ENCODE measurements at regions not wholly inside any gene's neighbourhood (a gene's known extent, or its start where the extent isn't known, plus 50 kb on each side); places are given as distances from the start of the nearest gene placed in this dataset.

GRCh38 chr1:29517251-29518086, 281.1 kb downstream of the PTPRU start:
- H3K4me3 Mint-ChIP-seq: no peak overlapping the region
- CTCF ChIA-PET: no interaction called here

GRCh38 chr1:29516063-29516820, 279.9 kb downstream of the PTPRU start:
- Mint-ChIP-seq H3K36me3 (no peaks in the 10 kb centered on the region), H3K4me3 (no peak overlapping the region), H3K27ac (no peak overlapping the region), H3K27me3 (peaks cover 8% of the 10 kb centered on the region), H3K9me3 (ENCODE audit: low read depth) (no peaks in the 10 kb centered on the region), H3K4me1 (no peaks in the 10 kb centered on the region)
- DNase-seq (peak; percentile 25), ATAC-seq (no peak)
- CTCF ChIA-PET: no interaction called here

More at GRCh38 chr1:29517251-29518086, 281.1 kb downstream of the PTPRU start:
- Mint-ChIP-seq H3K4me1 (no peaks in the 10 kb centered on the region), H3K9me3 (ENCODE audit: low read depth) (no peaks in the 10 kb centered on the region), H3K27ac (no peak overlapping the region), H3K36me3 (no peaks in the 10 kb centered on the region), H3K27me3 (peaks cover 2% of the 10 kb centered on the region)
- DNase-seq (peak; percentile 11), ATAC-seq (no peak)

DNA sequence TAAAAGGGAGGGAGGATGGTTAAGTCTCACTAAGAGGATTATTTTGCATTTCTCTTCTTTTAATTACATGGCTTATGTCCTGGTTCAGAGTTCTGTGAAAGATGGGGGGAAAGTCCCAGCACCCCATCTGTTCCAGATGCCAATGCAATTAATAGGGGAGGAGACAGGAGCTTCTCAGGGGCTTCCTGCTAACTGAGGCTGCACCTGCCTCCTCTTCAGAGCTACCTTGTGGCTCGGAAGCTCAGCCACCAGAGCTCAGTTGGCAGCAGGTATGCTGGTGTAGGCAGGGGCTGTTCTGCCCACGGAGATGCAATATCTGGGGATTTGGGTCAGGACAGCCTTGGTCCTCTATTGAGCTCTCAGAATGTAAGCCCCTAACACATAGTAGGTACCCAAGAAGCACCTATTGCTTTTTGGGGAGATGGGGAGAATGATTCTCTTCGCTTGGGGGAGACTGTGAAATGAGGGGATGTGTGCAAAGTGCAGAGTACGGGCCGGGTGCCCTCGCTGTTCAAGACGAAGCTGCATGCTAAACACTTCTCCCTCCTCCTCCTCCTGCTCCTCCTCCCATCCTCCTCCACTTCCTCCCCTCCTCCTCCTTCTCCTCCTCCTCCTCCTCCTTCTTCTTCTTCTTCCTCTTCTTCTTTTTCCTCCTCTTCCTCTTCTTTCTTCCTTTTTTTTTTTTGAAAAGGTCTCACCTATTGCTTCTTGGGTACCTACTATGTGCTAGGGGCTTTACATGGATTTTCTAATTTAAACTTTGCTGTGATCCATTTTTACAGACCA, 279.0 kb downstream of the PTPRU start:
- Mint-ChIP-seq H3K27ac (no peak overlapping the region), H3K27me3 (peaks cover 8% of the 10 kb centered on the region), H3K4me3 (no peak overlapping the region), H3K9me3 (ENCODE audit: low read depth) (no peaks in the 10 kb centered on the region), H3K4me1 (no peaks in the 10 kb centered on the region), H3K36me3 (no peaks in the 10 kb centered on the region)
- ATAC-seq: no peak
- DNase-seq: peak; percentile 11
- CTCF ChIA-PET: no interaction called here

GRCh38 chr1:29514361-29515169, 278.2 kb downstream of the PTPRU start:
- Mint-ChIP-seq H3K36me3 (no peaks in the 10 kb centered on the region), H3K27ac (no peak overlapping the region), H3K4me1 (no peaks in the 10 kb centered on the region), H3K27me3 (peaks cover 11% of the 10 kb centered on the region), H3K4me3 (no peak overlapping the region), H3K9me3 (ENCODE audit: low read depth) (no peaks in the 10 kb centered on the region)
- peak; percentile 27 for DNase-seq
- ATAC-seq: no peak
- CTCF ChIA-PET: no interaction called here

GRCh38 chr1:29513357-29513756, 277.0 kb downstream of the PTPRU start:
- no peaks in the 10 kb centered on the region for H3K4me1 Mint-ChIP-seq
- ATAC-seq (no peak), DNase-seq (peak; percentile 40)
- H3K9me3 Mint-ChIP-seq (ENCODE audit: low read depth): no peaks in the 10 kb centered on the region
- no peak overlapping the region for H3K27ac Mint-ChIP-seq
- peaks cover 17% of the 10 kb centered on the region for H3K27me3 Mint-ChIP-seq
- CTCF ChIA-PET: no interaction called here
- H3K4me3 Mint-ChIP-seq: no peak overlapping the region
- H3K36me3 Mint-ChIP-seq: no peaks in the 10 kb centered on the region

GRCh38 chr1:29511436-29511835, 275.1 kb downstream of the PTPRU start:
- CTCF ChIA-PET: no interaction called here
- no peaks in the 10 kb centered on the region for H3K36me3 Mint-ChIP-seq
- DNase-seq (peak; percentile 8), ATAC-seq (no peak)
- no peak overlapping the region for H3K4me3 Mint-ChIP-seq
- no peak overlapping the region for H3K27ac Mint-ChIP-seq
- H3K27me3 Mint-ChIP-seq: peaks cover 17% of the 10 kb centered on the region
- H3K9me3 Mint-ChIP-seq (ENCODE audit: low read depth): no peaks in the 10 kb centered on the region
- no peaks in the 10 kb centered on the region for H3K4me1 Mint-ChIP-seq

GRCh38 chr1:29508458-29509107, 272.3 kb downstream of the PTPRU start:
- no peaks in the 10 kb centered on the region for H3K9me3 Mint-ChIP-seq (ENCODE audit: low read depth)
- no peaks in the 10 kb centered on the region for H3K36me3 Mint-ChIP-seq
- H3K27ac Mint-ChIP-seq: no peak overlapping the region
- peaks cover 15% of the 10 kb centered on the region for H3K27me3 Mint-ChIP-seq
- no peaks in the 10 kb centered on the region for H3K4me1 Mint-ChIP-seq
- ATAC-seq (no peak), DNase-seq (peak; percentile 16)
- no peak overlapping the region for H3K4me3 Mint-ChIP-seq
- CTCF ChIA-PET: no interaction called here

DNA sequence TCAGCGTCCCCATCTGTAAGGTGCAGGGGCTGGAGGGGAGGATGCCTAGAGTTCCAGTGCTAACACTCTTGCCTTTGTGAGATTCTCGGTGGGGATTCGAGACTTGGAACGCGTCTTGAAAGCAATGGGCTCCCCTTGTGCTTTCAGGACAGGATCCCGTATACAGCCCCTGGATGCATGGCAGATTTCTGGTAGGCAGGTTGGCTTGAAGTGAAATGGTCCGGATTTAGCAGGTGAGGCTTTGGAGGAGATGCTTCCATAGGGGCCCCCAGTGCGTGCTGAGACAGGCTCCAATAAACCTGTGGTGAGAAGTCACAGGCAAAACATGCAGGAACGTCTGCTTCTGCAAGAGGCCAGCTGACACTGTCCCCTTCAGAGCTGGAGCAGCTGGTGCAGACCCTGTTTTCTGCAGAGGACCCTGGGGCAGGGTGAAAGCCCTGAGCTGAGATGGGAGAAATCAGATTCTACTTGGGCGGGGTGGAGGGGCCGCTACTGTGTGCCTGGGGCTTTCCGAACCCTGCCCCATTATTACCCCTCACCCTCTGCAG, 270.4 kb downstream of the PTPRU start:
- DNase-seq: peak; percentile 22
- CTCF ChIA-PET: no interaction called here

GRCh38 chr1:29505532-29506220, 269.4 kb downstream of the PTPRU start:
- DNase-seq (peak; percentile 22), ATAC-seq (no peak)
- Mint-ChIP-seq H3K4me1 (no peaks in the 10 kb centered on the region), H3K36me3 (no peaks in the 10 kb centered on the region), H3K4me3 (no peak overlapping the region), H3K27me3 (peaks cover 13% of the 10 kb centered on the region), H3K27ac (no peak overlapping the region), H3K9me3 (ENCODE audit: low read depth) (no peaks in the 10 kb centered on the region)
- CTCF ChIA-PET: no interaction called here

More for the DNA sequence above, 270.4 kb downstream of the PTPRU start:
- no peak overlapping the region for H3K27ac Mint-ChIP-seq
- no peak overlapping the region for H3K4me3 Mint-ChIP-seq
- no peak for ATAC-seq
- no peaks in the 10 kb centered on the region for H3K36me3 Mint-ChIP-seq
- peaks cover 16% of the 10 kb centered on the region for H3K27me3 Mint-ChIP-seq
- H3K9me3 Mint-ChIP-seq (ENCODE audit: low read depth): no peaks in the 10 kb centered on the region
- no peaks in the 10 kb centered on the region for H3K4me1 Mint-ChIP-seq

DNA sequence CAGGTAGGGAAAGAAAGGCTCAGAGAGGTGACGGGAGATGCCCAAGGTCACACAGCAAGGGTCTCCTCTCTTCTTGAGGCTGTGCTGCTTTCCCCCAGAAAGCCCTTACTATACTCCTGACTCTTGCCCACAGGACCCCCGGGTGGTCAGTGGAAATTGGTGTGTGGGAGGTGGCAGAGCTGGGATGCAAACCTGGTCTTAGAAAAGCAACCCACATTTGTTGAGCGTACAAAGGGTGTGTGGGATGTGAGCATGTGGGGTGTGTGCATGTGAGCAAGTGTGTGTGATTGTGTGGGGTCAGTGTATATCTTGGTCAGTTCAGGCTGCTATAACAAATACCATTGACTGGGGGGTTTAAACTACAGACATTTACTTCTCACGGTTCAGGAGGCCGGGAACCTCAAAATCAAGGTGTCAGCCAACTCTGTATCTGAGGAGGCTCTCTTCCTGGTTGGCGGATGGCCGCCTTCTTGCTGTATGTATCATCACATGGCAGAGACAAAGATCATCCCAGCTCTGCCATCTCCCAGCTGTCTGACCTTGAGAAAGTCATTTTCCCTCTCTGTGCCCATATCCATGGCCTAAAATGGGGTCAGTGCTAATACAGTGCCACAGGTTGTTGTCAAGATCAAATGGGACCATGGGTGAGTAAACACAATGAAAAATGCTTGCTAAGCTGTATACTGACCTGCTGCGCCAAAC, 268.5 kb downstream of the PTPRU start:
- Mint-ChIP-seq H3K36me3 (no peaks in the 10 kb centered on the region), H3K27me3 (peaks cover 13% of the 10 kb centered on the region), H3K4me3 (no peak overlapping the region), H3K4me1 (no peaks in the 10 kb centered on the region), H3K9me3 (ENCODE audit: low read depth) (no peaks in the 10 kb centered on the region), H3K27ac (no peak overlapping the region)
- CTCF ChIA-PET: no interaction called here
- ATAC-seq (no peak), DNase-seq (peak; percentile 30)

DNA sequence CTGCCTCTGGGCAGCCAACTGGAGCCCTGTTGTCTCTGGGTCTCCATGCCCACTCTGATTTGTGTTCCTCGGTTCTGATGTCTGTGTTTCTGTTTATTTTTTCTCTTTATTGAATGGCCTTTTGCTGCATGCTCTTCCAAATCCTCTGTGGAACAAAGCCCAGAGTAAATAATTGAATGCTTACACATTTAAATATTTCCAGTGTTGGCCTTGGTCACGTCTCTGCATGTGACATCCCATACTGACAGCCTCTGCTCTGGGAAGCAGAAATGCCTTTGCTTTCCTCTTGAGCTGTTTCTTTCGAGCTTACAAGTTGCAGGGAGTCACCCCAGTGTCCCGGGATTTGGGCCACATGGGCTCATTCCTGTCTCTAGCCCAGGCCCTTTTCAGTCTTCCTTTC, 267.9 kb downstream of the PTPRU start:
- H3K4me3 Mint-ChIP-seq: no peak overlapping the region
- DNase-seq (peak; percentile 19), ATAC-seq (no peak)
- no peaks in the 10 kb centered on the region for H3K36me3 Mint-ChIP-seq
- no peak overlapping the region for H3K27ac Mint-ChIP-seq
- CTCF ChIA-PET: no interaction called here
- H3K9me3 Mint-ChIP-seq (ENCODE audit: low read depth): no peaks in the 10 kb centered on the region
- H3K4me1 Mint-ChIP-seq: no peaks in the 10 kb centered on the region
- peaks cover 6% of the 10 kb centered on the region for H3K27me3 Mint-ChIP-seq

Data from activated CD8-positive, alpha-beta memory T cell treated with anti-CD3 and anti-CD28 coated beads, Interleukin-2, amount 10 ng/mL, durations not matched to agents 7 days and 5 days (primary cell).